HK-2 (cell line): ENCODE measurements at regions not wholly inside any gene's neighbourhood (a gene's known extent, or its start where the extent isn't known, plus 50 kb on each side); places are given as distances from the start of the nearest gene placed in this dataset.

Experiments
- DNase-seq: peaks from one replicate; pipeline ENCODE4 v3.0.0-alpha.2; 2018; ENCODE audit not compliant: unreplicated experiment

DNA sequence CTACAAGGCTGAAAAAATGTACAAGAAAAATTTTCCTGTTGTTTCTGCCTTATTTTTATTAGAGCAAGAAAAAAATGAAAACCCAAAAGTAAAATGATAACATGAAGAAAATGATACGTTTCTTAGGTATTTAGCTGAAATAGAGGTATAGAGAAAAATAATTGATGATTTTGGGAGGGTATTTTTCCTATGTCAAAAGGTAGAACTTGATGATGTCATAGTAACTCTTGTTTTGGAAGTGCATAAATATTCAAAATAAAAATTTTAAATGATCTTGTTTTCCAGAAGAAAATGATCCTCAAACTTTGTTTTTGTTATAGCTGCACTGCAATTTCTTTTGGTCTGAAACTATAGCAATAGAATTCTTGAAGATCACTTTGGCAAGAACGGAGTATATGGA, 608.8 kb upstream of the BOD1L1 start:
- no peak for DNase-seq

DNA sequence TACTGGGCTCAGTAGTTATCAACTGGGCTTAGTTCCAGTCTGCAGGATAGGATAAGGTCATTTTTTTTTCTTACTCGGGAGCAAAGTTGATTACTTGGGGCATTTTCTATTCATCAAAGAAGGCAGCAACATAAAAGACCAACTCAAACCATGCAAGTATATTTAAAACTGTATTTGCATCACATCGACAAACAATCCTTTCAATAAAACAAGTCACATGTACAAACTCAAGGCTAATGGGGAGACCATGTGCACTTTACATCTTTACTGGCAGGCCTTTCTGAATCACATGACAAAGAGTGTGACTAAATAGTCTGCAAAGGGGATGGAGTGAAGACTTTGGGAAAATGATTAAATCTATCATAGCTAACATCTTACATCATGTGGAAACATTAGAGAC, 610.4 kb upstream of the BOD1L1 start:
- no peak for DNase-seq

DNA sequence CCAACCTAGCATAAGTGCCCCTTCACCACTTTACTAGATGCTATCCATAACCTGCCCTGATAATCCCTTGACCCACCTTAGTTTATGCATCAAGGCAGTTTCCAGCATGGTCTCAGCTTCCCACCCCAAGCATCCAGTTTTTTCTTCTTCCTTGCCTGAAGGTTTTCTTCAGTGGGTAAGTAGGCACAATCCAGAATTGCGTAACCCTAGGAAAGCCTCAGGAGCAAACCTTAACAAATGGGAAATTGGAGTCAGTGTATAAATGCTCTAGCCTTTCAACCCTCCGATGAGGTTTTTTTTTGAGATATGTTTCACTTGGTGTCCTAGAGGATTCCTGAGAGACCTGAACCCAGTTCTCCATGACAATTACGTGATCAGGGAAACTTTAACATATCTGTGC, 614.0 kb upstream of the BOD1L1 start:
- no peak for DNase-seq

DNA sequence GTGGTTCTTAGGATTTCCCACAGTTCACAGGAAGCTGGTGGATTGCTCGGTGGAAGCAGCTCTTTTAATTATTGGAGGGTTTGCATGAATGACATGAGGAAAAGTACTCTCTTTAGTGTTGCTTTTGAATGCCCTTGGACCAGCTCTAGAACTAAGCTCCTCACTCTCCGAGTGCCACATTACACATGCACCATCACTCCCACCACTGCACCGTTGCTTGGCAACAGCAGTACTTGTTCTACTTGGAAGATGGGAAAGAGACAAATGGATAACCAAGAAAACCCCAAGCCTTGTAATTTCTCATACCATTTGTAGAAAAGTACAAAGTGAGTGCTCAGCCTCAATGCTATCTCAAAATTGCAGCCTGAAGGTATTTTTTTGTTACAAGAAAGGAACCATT, 620.2 kb upstream of the BOD1L1 start:
- no peak for DNase-seq

DNA sequence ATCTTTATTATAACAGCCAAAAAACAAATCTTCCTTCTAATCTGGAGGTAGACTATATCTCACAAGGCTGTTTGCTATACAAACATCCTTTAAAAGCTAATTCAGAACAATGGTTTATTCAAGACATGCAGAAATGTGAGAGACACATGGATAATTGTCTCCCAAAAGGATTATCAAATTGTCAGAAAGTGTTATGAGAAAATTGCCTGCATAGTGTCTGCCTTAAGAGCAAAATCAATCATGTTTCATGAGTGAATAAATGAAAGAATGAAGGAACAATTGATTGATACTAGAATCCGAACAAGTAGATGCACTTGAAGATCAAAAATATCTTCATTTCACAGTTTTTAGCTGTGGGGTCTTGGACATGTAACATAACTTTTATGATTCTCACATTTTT, 621.7 kb upstream of the BOD1L1 start:
- no peak for DNase-seq

DNA sequence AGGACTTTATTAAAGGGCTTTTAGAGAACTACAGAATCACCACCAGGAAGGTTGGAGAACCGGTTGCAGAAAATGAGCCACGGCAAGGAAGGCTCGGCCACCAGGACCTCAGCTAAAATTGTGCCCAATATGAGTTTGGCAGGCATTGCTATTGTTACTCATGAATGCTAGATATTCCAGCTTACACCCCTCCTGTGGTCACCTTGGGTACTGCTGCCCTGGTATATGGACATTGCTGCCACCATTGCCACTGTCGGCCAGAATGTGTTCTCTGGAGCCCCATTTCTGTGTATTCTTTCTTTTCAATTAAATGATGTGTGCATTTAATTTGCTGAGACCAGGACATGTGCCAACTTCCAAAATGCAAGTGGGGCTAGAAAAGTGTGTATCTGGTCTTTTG, 626.7 kb upstream of the BOD1L1 start:
- DNase-seq, result peak; percentile 18

DNA sequence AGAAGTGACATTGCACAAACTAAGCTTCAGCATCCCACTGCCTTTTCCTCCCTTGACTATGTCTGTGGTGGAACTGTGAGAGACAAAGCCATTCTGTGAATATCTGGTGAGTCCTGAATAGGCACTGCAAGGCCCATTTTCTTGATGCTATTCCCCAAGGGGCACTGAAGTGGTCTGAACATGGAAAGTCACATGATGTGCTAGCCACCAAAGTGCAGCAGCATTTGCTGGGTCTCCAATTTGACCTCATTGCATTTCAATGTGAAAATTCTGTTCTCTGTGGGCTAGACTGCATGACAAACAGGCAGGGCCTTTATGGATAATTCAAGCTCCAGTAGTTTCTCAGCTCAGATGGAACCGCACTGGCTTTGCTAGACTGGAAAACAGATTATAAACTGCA, 627.4 kb upstream of the BOD1L1 start:
- no peak for DNase-seq

DNA sequence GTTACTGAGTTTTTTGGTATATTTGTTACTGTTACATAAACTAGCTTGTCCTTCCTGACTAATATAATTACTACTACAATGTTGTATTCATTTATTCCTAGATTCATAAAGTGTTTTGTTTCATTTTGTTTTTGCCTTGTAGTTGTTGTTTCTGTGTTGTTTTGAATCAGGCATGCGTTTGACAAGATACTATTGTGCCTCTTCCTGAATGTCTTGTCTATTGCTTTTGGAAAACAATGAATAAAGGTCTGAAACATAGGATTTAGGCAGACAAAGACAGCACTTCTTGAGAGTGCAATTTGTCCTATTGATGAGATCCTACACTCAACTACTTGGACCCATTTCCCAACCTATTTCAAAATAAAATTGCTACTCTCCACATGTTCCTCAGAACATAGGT, 630.4 kb upstream of the BOD1L1 start:
- DNase-seq, result no peak

DNA sequence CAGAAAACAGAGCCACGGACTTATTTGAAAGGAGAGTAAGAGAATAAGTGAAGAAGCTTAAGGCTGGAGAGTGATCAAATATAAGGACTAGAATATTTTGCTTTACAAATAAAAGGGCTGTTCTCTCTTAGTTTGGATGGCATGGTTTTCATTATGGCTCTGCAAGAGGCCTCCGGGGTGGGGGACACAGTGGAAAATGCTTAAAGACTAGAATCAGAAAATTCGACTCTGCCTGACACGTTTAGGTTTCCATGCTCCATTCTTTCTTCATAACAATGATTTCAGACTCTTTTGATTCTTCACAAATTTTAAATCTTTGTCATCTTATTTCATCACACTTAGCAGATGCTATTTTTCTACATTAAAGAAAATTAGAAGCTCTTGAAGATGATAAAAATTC, 632.4 kb upstream of the BOD1L1 start:
- DNase-seq, result no peak

DNA sequence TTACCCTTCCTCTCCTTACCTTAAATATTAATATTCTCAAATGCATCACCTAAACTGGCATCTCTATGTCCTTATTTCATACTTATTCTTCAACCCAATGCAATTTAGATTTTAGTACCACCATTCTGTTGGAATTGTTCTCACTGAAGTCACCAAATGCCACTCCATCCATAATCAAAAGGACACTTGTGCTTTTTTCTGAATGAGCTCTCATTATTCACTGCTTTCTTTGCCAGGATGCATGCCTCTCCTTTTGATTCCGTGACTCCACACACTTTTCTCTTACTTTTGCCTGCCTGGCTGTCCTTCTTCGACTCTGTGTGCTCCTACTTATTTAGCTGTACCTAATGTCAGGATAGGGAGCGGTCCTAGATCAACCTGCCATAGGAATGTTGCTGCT, 633.1 kb upstream of the BOD1L1 start:
- no peak for DNase-seq

DNA sequence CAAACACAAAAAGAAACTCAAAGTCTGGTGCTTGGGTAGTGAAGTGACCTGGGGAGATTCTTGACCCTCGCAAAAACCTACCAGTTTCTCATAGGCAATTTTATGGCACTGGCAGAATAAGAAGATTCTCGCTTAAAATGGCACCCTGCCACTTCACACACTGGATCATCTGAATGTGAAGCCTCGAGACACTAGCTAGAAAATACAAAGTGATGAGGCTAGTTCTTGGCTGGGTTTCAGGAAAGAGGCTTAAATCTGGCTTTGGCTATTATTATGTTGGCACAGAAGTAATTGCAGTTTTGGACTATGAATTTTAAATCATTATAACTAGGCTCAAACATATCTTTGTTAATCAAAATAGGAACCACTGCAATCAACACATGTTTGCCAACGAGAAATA, 634.7 kb upstream of the BOD1L1 start:
- DNase-seq, result no peak

DNA sequence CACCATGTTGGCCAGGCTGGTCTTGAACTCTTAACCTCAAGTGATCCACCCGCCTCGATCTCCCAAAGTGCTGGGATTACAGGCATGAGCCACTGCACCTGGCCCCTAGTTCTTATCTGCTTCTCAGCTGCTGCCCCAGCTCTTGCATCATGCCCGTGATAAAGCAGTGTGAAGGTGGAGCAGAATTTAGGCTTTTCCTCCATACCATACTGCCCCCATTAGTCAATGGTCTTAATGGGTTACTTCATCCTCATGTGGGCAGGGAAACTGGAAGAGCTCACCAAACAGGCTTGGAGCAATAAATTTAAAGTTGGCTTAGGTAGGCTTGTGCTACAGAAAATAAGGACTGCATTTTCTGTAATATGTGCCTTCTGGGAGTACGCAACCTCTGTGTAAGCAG, 636.9 kb upstream of the BOD1L1 start:
- no peak for DNase-seq

DNA sequence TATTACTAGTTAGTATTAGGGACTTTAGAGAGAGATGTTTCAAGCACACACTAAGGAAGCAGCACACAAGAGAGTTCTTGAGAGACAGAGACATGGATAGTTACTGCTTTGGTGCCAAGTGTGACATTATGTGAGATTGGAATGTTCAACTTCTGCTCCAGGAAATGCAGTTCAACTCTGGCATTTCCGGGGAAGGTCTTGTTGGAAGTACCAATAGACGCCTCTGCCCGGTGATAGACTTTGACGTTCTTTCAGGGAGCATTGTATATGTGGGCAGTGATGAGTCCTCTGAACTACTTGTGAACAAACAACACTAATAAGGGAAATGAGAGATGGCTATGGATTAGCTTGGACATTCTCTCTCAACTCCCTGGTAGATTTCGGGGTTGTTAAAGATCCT, 638.1 kb upstream of the BOD1L1 start:
- DNase-seq, result no peak

DNA sequence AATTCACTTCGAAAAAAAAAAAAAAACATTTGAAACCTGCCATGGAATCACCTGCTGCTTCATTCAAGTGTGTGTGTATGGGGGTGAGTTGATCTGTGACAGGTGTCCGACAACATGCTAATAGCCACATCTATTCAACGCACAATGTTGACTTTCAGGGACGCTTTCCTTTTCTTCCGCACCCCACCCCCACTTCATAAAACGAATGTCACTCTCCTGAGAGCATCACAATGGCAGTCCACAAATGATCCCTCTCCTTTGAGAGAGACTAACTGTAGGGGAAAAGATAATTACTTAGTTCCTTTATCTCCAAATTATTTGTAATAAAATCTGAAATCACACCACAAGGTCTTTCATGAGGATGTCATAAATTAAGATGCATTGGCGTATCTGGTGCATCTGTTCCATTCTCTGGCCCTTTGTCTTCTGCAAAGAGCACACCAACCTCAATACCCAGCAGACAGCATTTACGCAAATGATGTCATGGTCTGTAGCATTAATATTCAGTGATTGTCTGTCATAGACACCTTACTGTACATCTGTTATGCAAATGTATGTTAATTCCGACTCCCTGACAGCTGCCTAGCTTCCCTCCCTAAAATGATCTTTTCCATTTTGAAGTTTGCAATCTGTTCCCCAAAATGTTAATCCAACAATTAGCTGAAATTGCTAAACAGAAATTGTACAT, 640.0 kb upstream of the BOD1L1 start:
- no peak for DNase-seq

DNA sequence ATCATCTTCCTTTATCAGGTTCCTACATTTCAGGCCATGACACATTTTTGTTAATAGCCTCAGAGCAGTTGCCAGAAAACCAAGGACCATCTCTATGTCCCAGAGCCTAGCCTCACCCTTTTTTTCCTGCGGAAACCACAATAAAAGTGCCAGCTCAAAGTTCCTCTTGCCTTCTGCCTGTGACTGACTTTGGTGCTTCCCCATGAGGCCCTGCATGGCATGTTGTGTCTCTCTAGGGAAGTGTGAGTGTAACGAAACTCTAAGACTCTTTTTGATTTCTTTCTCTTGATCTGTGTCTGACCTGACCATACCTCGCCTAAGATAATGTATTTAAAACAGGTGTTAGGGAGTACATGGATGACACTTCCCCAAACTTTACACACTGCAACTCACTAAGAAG, 642.3 kb upstream of the BOD1L1 start:
- no peak for DNase-seq

DNA sequence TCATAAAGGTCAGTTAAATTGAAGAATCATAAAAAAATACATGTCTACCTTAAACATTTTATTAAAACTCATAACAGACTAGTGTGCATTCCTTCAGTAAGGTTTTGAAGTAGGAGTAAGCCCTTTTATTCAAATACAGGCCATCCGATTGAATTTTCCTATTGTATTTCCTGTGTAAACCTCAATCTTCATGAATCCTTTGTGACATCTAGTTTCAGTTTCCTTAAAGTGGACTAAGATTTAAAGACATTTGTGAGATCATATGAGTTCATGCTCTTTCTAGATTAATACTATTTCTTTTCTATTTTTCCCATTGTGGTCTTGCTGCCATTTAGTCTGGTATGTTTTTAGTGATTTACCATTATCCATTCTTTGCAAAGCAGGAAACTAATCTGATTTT, 644.7 kb upstream of the BOD1L1 start:
- DNase-seq, result no peak

DNA sequence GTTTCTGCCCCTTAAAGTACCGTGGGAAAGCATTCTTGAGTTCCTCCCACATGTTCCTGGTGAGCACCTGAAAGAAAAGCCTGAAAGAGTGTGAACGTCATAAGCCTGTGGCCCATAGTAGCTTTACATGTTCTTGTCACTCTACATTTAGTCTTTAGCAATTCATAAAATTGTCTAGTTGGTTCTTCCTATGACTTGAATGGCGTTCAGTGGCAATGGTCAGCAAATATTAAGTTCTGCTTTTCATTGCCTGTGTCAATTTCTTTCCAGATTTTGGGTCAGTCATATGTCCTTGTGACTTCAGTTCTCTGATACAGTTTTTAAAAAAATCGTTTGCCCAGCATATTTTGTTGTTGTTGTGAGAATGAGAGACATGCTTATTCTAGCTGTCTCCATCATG, 650.0 kb upstream of the BOD1L1 start:
- no peak for DNase-seq

DNA sequence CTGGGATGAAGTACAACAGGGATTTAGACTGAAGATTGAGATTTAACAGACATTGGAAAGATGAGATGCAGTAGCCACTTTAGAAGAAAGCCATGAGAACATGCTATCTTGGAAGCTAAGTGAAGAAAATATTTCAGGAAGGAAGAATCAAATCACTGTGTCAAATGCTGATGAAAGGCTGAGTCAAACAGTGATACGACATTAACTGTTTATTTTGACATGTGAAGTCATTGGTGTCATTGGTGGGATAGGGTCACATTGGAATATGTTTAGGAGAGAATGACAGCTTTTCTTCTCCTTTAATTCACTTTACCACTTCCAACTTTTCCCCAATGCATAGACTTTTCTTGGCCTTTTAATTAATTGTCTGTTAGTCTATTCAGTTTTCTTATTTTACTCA, 653.0 kb upstream of the BOD1L1 start:
- no peak for DNase-seq

DNA sequence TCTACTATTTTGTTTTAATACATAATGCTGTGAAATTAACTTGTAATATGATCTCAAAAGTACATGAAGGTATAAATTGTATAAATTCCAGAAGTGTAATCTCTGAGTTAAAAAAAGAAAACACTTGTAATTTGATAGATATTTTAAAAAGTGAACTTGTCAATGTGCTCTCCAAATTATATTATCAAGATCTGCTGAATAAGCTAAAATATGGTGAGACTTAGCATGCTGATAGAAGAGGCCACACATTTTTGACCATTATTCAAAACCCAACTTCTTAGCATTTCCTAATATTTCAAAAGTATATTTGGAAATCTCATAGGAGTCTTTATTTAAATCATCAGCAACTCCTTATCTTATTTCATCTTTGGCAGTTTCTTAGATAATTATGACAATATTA, 657.1 kb upstream of the BOD1L1 start:
- DNase-seq, result no peak

DNA sequence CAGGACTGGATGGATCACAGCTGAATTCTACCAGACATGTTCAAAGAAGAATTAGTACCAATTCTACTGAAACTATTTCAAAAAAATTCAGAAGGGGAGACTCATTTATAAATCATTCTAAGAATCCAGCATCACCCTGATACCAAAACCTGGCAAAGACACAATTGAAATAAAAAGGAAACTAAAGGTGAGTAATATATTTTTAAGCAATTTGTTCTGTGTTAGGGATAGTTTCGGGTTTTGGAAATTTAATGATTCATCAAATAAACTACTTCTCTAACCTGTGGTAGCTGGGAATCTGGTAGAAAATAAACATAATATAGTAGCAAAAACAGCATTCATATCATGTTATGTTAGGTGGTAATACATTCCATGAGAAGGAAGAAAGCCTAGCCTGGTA, 662.2 kb upstream of the BOD1L1 start:
- no peak for DNase-seq

DNA sequence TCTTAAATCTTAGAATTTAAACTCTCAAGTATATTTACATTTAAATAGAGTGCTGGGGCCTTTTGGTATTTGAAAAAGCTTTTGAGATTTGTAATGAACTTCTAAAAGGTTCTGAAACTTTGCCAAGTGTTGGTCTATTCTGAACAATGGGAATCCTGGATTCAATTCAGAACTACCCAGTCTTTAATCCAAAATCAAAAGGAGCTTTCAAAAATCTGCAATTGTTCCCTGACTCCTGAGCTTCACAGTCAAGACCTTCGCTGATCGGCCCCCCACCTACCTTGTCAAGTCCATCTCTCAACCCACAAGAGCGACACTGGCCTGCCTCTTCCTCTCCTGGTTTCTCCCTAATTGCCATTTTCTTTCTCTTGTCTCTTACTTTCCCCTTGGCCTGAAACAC, 666.1 kb upstream of the BOD1L1 start:
- no peak for DNase-seq

DNA sequence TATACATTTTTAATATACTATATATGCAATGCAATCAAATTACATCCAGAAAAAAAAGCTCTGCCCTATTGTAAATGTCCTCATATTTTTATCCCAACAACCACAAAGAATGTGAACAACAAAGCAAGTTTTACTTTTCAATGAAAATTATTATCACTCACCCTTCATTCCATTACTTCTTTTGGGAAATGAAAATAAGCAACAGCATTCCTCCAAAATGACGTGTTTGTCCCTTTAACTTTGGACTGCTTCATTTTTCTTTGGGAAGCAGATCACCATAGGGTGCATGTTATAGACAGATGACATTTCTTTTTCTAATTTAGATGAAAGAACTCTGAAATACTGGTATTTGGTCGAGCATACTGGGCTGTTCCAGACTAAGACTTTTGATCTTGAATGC, 667.1 kb upstream of the BOD1L1 start:
- no peak for DNase-seq

DNA sequence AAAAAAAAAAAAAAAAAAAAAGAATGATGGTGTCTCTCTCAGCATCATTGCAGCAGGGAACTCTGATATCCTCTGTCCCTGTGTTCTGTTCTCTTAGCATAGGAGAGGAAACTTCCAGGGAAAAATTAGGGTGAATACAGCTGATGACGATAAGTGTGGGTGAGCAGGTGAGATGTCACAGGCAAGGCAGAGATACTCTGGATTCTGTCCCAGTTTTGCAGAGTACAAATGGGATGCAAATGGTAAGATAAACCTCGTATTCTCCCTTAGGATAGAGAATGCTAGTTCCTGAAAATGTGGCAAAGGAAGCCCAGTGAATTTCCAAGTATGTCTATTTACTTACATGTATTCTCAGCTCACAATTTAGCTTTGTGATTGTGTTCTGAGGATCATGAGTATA, 671.6 kb upstream of the BOD1L1 start:
- no peak for DNase-seq

DNA sequence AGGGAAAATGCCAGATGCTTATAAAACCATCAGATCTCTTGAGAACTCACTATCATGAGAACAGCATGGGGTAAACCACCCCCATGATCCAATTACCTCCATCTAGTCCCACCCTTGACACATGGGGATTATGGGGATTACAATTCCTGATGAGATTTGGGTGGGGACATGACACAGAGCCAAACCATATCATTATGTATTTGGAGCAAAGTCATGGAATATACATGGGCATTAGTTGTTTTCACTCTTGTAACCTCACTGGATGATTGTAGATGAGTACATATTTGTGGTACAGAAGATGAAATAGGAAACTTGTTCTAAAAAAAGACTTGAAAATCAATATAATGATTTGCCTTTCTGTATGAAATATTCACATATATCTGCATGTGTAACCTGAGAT, 674.5 kb upstream of the BOD1L1 start:
- DNase-seq, result no peak

DNA sequence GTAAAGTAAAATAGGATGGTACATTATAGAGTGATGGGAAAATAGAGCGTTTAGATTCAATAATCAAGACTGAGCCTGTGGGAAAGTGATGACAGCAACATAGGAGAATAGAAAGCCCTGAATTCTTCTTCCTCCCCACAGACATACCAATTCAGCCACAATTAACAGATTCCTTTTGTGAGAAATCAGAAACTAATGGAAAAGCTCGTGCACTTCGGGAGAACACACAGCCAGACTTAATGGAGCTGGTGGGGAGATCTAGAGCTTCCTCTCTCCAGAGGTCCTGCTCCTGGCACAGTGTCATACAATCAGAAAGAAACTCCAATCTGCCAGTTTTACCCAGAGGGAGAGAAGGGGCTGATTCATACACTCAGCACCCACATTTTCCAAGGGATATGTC, 676.3 kb upstream of the BOD1L1 start:
- no peak for DNase-seq
